HG03175 (cell line): ENCODE measurements at regions not wholly inside any gene's neighbourhood (a gene's known extent, or its start where the extent isn't known, plus 50 kb on each side); places are given as distances from the start of the nearest gene placed in this dataset.
"Not testable (repeated sequence)": the region's sequence is repeated elsewhere in the genome, so short reads cannot be mapped to it uniquely, and the experiment has no call there.

Source experiments
- ATAC-seq: cut with Tn5 transposase; IDR thresholded peaks from one replicate; pipeline ENCODE4 v1.9.1; 2021; ENCODE audit warnings: mild to moderate bottlenecking, moderate library complexity; ENCODE audit not compliant: unreplicated experiment

- ATAC-seq, result no peak
Measured at GRCh38 chr12:54716261-54716660, 68.1 kb upstream of the DCD start.

GRCh38 chr12:54713876-54714275, 65.7 kb upstream of the DCD start:
- ATAC-seq, result not testable (repeated sequence)

- no peak for ATAC-seq
Measured at GRCh38 chr12:54711669-54712068, 63.5 kb upstream of the DCD start.

- no peak for ATAC-seq
Measured at GRCh38 chr12:54708826-54709225, 60.7 kb upstream of the DCD start.

GRCh38 chr12:54704202-54704601, 56.0 kb upstream of the DCD start:
- ATAC-seq, result no peak

GRCh38 chr12:54701940-54702592, 53.9 kb upstream of the DCD start:
- ATAC-seq, result no peak

GRCh38 chr12:54700849-54701248, 52.7 kb upstream of the DCD start:
- ATAC-seq, result no peak

- no peak for ATAC-seq
Measured at GRCh38 chr12:54700301-54700700, 52.1 kb upstream of the DCD start.
